A673 (cell line): ENCODE measurements at regions not wholly inside any gene's neighbourhood (a gene's known extent, or its start where the extent isn't known, plus 50 kb on each side); places are given as distances from the start of the nearest gene placed in this dataset.

ENCODE experiments used
- BruUV-seq: library from RNA; stranded (reverse); fragments of 400-500 nt; replicated peaks from 2 replicates; lab custom pipeline; 2021; lab: Mats Ljungman, UMichigan
- CTCF ChIA-PET: fragments of 300-600 bp; sonication (Branson Sonifier 250); formaldehyde crosslinking; loops from one replicate; lab custom pipeline; 2022; ENCODE audit warnings: antibody characterized with exemption; lab: Charles Lee
- POLR2A ChIA-PET: fragments of 300-600 bp; sonication (Branson Sonifier 250); formaldehyde crosslinking; loops from one replicate; lab custom pipeline; 2022; ENCODE audit warnings: antibody characterized with exemption; ENCODE audit not compliant: low non-redundant PET; lab: Charles Lee
- DNase-seq: peaks from one replicate; pipeline ENCODE4 v3.0.0-alpha.2; 2015; ENCODE audit warnings: low spot score
- H3K27ac ChIP-seq: fragments of 200-600 bp; sonication (generic); 2 replicates; pipeline ENCODE4 v1.5.1; 2016; ENCODE audit warnings: mixed run types, low read depth, mild to moderate bottlenecking, mixed read lengths, antibody characterized with exemption, low read length; ENCODE audit not compliant: poor library complexity, severe bottlenecking
- H3K27me3 ChIP-seq: fragments of 200-600 bp; sonication (generic); replicated peaks from 2 replicates; pipeline ENCODE4 v1.6.1; 2017; ENCODE audit warnings: mixed run types, low read depth, mild to moderate bottlenecking, mixed read lengths, antibody characterized with exemption, low read length; ENCODE audit not compliant: insufficient read depth, poor library complexity
- H3K36me3 ChIP-seq: fragments of 200-600 bp; sonication (generic); 2 replicates; pipeline ENCODE4 v1.6.1; 2016; ENCODE audit warnings: mixed run types, mild to moderate bottlenecking, mixed read lengths, antibody characterized with exemption, low read length; ENCODE audit not compliant: insufficient read depth, poor library complexity, severe bottlenecking
- H3K4me1 ChIP-seq: fragments of 200-600 bp; sonication (generic); 2 replicates; pipeline ENCODE4 v1.6.1; 2017; ENCODE audit warnings: mixed run types, mild to moderate bottlenecking, mixed read lengths, antibody characterized with exemption, low read length; ENCODE audit not compliant: insufficient read depth, poor library complexity, severe bottlenecking
- H3K4me3 ChIP-seq: fragments of 200-600 bp; sonication (generic); 2 replicates; pipeline ENCODE4 v1.5.1; 2016; ENCODE audit warnings: low read depth, mixed run types, mild to moderate bottlenecking, mixed read lengths, low read length; ENCODE audit not compliant: poor library complexity, severe bottlenecking
- H3K9me3 ChIP-seq: fragments of 200-600 bp; sonication (generic); 2 replicates; pipeline ENCODE4 v1.6.1; 2016; ENCODE audit warnings: mixed run types, low read depth, mild to moderate bottlenecking, mixed read lengths, antibody characterized with exemption, low read length; ENCODE audit not compliant: poor library complexity, severe bottlenecking
- CTCF ChIP-seq: fragments of 300-800, 200-600 bp; sonication (generic); conservative IDR thresholded peaks from 2 replicates; pipeline ENCODE4 v1.5.1; 2017; ENCODE audit warnings: low read depth, mild to moderate bottlenecking, antibody characterized with exemption, low read length, moderate library complexity, mixed read lengths
- EZH2 ChIP-seq: fragments of 200-600 bp; sonication (generic); IDR thresholded peaks from 2 replicates; pipeline ENCODE4 v1.6.1; 2017; ENCODE audit warnings: borderline replicate concordance, low read depth, mild to moderate bottlenecking, mixed read lengths, antibody characterized with exemption, low read length; ENCODE audit not compliant: poor library complexity, severe bottlenecking
- intact Hi-C: fragments of 100-400 bp; cut with micrococcal nuclease; formaldehyde crosslinking; loops from one replicate; pipeline ENCODE4 v1.10.0; 2022; ENCODE audit not compliant: unreplicated experiment

GRCh38 chr6:19269341-19269898 is 567.8 kb upstream of the ID4 start:
- intact Hi-C loops: no loop called here
- POLR2A ChIA-PET: no interaction called here
- no peaks in the 10 kb centered on the region for H3K9me3 ChIP-seq
- CTCF ChIA-PET: no interaction called here
- TF ChIP-seq CTCF (no peak), EZH2 (no peak)
- BruUV-seq: no TSS peak
- H3K27me3 ChIP-seq: no peaks in the 10 kb centered on the region
- no peak overlapping the region for H3K27ac ChIP-seq
- no peaks in the 10 kb centered on the region for H3K36me3 ChIP-seq
- no peaks in the 10 kb centered on the region for H3K4me1 ChIP-seq
- H3K4me3 ChIP-seq: no peak overlapping the region
- DNase-seq: no peak

- Histone ChIP-seq H3K36me3 (no peaks in the 10 kb centered on the region), H3K27ac (no peak overlapping the region), H3K9me3 (no peaks in the 10 kb centered on the region), H3K27me3 (no peaks in the 10 kb centered on the region), H3K4me1 (no peaks in the 10 kb centered on the region), H3K4me3 (no peak overlapping the region)
- BruUV-seq: no TSS peak
- DNase-seq: no peak
- POLR2A ChIA-PET: no interaction called here
- intact Hi-C loops: no loop called here
- CTCF ChIA-PET: no interaction called here
- TF ChIP-seq EZH2: no peak
- no peak for TF ChIP-seq CTCF
Observed at GRCh38 chr6:19270616-19271015, 566.6 kb upstream of the ID4 start.

GRCh38 chr6:19279273-19279684 is 557.9 kb upstream of the ID4 start:
- Histone ChIP-seq H3K4me3 (no peak overlapping the region), H3K36me3 (no peaks in the 10 kb centered on the region), H3K4me1 (peaks cover 10% of the 10 kb centered on the region), H3K27ac (no peak overlapping the region), H3K9me3 (no peaks in the 10 kb centered on the region), H3K27me3 (peaks cover 3% of the 10 kb centered on the region)
- intact Hi-C loops: no loop called here
- TF ChIP-seq CTCF (no peak), EZH2 (no peak)
- POLR2A ChIA-PET: no interaction called here
- BruUV-seq: no TSS peak
- CTCF ChIA-PET: no interaction called here
- DNase-seq: peak; percentile 17
